ENCODE measurements at regions not wholly inside any gene's neighbourhood (a gene's known extent, or its start where the extent isn't known, plus 50 kb on each side); places are given as distances from the start of the nearest gene placed in this dataset.
A peak's percentile ranks its signal among the peaks of the same experiment; 100 is the strongest.

DNA sequence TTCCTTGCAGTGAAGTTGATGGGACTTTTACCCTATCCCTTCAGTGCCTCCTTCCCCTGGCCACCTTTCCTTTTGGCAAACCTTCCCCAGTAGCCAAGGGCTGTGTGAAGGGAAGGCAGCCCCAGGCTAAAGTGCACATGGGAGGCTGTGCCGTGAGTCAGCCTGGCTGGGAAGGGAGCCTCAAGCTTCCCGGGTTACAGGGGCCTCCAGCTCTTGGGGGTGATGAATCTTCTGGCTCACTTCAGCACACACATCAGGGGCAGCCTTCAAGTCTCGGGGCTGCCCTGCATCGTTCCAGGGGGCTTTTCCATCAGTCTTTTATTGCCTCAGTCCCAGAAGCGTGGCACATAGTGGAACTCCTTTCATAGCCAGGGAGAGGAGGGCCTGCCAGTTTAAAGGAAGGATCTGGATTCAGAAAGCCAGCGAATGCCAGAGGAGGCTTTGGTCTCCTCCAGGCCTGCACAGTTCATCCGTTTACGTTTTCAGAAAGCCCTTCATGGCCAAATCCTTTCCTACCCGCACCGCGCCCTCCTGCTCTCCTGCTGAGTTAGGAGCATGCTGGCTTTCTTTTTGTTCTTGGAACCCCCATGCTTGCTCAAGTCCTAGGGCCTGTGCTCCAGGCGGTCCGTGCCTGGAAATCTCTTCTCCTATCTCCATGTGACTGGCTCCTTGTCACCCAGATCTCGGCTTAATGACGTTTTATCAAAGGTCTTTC, 134.8 kb upstream of the KLF4 start:
- no peak for DNase-seq

DNA sequence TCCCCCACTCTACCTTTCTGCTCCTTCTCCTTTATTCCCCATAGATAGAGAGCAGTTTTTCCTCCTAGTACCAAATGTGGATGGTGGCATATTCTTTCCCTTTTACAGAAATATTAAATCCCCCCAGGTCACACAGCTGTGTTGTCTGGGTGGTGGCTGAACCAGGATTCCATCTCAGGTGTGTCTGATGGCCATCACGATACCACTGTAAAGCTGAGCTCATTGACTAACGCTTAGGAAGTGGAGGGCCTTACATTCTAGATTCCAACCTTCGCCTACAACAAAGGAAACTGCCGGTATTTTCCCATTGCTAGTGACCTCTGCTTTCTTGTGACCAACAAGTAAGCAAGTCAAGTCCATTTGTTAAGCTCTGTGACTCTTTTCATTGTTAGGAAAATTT, 131.9 kb upstream of the KLF4 start:
- no peak for DNase-seq

DNA sequence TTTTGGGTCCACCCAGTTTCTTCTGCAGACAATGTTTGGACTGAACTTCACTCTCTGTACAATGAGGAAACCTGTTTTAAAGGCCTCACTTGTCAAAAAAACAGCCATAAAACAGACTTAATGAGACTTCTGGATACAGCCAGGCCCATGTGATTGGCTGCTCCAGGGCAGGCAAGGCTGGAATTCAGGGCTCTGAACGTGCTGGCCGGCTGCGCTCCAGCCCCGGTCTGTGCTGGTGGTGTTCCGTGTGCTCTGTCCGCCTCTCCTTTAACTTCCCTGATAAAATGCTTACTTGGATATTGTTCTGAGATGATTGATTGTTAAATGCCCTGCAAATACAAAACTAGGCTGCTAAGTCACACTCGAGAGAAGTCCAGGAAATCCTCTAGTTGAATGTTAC, 131.2 kb upstream of the KLF4 start:
- no peak for DNase-seq

DNA sequence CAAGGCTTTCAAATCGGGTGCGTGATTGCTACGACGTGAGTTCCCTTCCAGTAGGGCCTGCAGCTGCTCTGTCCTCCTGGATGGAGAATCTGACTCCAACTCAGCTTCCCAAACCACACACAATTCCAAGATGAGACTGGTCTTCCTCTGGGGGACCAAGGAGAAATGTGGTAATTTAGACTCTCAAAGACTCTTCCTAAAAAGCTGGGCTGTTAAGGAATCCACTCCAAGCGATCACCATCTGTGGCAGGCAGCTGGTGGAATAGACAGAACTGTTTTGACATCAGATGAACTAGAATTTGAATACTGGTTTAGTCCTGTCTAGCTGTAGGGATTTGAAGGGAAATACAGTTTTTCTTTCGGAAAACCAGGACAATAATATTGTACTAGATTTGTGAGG, 130.7 kb upstream of the KLF4 start:
- DNase-seq, result no peak

DNA sequence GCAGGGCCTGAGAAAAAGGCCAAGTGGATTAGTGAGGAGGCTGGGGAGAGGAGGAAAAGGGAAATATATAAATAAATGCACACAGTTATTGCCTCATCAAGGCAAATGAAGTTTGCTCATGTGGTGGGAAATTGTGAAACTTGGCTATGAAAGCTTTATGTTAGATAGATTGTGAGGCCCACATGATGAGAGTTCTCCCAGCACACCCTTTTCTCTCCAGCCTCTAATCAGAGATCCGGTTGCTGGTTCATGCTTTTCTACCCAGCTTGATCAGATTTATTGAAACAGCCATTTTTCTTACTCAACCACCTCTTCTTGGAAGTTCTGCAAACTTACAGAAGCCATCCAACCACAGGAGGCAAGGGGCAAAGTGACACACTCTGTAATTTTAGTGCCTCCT, 125.8 kb upstream of the KLF4 start:
- no peak for DNase-seq

DNA sequence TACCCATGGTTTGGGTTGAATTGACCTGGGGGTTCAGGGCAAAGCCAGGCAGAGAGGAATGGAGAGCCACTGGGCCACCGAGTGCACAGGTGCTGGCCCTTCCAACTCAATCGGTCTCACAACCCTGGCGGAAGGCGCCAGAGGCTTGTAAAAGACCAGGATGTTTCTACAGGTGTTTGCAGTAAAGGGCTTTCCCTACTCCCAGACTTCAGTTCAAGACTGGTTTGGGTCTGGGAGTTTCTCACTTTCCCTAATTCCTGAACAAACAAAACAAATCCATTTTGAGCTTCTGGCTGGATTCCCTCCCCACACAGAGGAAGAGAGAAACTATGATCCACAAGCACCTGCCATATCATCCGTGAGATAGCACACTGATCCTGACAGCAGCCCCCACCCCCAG, 125.2 kb upstream of the KLF4 start:
- peak; percentile 42 for DNase-seq

DNA sequence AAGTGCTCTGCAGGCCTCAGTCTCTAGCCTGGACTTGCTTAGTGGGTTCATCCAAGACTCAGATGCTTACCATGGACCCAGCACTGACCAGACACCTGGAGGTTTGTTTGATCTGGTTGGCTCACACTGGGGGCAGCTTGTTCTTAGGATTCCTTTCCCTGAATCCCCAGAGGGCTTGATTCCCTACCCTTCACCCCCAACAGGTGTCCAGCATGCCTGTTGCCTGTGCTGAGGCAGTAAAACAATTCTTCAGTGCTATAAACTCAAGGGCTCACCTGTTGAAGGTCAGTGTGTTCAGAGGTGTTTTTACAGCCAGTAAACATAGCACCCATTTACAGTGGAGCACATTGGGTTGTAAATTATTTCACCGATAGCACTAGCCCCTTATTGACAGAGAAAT, 123.8 kb upstream of the KLF4 start:
- no peak for DNase-seq

DNA sequence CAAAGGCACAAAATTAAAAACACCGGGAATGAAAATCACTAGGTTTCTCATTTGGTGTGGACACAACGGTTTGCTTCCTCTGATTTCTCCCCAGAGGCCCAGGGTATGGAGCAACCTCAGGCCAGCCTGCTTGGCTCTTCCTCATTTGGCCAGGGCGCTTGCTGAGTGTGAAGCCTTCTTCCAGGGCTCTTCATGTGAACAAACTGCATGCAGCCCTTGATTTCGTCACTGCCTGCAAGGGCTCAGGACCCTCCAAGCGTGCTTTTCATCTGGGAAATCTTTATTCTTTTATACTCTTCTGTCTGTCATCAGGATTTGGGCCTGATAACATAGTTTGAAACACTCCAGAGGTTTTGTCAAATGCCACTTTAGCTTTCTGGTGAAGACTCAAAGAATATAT, 122.6 kb upstream of the KLF4 start:
- DNase-seq, result no peak

DNA sequence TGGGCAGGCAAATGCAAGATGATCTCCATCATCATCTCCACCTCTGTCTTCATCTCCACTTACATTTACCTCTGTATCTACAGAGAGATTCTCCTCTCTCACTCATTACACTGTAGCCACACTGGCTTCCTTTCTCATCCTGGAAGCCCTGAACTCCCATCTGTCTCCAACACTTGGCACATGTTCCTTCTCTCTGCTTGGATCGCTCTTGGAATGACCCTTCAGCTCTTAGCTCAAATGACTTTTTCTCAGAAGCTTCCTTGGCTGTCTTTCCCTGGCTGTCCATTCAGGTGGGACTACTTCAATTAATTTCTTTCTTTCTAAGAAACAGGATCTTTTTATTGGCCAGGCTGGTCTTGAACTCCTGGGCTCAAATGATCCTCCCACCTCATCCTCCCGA, 120.0 kb upstream of the KLF4 start:
- DNase-seq, result no peak

DNA sequence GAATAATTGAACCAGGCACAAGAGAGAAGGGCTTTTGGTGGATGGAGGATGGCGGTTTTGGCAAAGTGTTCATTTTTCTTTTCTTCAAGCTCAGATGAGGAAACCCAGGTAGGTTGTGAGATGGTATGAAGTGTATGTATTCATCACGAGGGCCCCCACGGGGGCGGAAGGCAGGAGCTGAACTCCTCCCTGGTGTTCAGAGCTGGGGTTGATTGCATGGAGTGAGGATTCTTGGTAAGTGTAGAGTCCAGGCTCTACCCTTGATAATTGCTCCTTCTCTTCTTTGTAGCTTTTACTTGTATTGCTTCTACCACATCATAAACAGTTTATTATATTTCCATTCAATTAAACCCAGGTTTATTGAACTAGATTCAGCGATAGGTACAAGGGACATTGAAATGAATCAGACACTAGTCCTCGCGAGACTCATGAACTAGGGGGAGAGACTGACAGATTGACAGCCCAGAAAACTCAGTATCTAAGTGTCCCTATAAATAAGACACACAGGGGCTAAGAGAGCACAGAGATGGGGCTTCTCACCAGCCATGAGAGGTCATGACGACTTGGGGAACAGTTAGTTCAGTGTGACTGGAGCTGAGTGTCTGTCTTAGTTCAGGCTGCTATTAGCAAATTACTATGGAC, 116.7 kb upstream of the KLF4 start:
- no peak for DNase-seq

DNA sequence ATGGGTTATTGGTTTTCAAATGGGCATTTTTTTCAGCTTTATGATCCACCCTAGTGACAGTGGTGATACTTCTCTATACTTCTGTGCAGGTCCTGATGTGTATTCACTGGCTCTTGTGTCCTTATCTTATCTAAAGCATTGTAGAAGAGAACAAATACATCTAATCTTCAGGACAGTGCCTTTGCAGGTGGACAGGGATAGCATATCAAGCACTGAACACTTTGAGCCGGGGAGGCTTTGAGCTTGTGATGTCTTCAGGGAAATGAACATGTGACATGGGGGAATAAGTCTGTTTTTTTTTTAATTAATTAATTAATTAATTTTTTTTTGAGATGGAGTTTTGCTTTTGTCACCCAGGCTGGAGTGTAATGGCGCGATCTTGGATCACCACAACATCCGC, 115.5 kb upstream of the KLF4 start:
- no peak for DNase-seq

DNA sequence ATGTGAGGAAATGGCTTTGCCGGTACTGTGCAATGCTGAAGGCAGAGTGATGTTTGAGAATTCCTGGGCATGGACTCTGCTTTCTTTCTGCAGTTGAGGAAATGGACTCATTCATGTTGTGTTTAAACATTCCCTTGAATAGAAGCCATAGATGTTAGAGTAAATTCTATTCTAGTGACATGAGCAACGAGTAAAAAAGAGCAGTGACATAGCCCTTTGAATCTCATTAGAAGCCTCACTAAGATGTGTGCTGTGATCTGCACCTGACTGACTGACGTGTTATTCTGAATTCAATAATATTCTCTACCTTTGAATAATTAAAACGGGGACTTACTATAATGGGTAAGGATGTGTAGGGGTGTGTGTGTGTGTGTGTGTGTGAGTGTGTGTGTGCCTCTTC, 113.7 kb upstream of the KLF4 start:
- DNase-seq, result no peak

DNA sequence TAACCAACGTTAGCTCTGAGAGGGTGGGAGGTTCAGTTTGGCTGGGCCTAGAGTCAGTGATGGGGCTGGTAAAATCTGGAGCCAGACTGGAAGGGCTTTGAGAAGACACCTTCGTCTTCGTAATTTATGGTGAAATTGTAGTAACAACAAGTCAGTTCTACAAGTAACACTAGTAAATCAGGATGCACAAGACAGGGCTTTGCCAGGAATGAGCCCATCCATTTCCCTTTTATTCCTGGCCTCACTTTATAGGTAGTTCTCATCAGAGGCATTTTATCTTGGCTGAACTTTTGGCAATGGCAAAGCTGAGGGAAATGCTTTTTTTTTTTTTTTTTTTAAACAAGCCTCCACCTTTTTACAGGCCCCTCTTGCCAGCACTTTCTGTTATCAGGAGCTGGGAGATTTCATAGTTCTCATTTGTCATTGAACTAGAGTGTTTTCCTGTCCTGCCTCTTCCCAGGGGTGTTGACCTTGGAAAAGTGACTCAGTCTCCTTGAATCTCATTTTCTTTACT, 110.5 kb upstream of the KLF4 start:
- DNase-seq, result no peak

DNA sequence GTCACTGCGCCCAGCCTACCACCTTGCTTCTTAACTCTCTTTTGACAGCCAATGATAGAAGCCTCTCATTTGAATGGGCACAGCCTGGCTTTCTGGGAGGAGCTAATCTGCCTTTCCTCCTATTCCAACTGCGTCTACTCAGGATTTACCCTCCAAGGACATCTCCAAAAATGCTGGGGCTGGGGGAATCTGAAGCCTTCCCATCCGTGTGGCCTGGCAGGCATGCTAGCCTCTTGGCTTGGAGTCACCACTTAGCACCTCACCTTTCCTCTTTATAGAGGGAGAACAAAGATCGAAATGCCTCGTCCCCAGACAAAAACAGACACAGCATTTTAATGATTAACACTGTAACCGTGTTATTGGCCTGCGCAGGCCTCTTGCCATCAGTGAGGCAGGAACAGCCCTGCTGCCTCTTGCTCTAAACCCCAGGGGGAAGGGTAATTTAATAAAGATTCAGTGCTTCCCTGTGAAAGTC, 108.2 kb upstream of the KLF4 start:
- DNase-seq, result peak; percentile 73

DNA sequence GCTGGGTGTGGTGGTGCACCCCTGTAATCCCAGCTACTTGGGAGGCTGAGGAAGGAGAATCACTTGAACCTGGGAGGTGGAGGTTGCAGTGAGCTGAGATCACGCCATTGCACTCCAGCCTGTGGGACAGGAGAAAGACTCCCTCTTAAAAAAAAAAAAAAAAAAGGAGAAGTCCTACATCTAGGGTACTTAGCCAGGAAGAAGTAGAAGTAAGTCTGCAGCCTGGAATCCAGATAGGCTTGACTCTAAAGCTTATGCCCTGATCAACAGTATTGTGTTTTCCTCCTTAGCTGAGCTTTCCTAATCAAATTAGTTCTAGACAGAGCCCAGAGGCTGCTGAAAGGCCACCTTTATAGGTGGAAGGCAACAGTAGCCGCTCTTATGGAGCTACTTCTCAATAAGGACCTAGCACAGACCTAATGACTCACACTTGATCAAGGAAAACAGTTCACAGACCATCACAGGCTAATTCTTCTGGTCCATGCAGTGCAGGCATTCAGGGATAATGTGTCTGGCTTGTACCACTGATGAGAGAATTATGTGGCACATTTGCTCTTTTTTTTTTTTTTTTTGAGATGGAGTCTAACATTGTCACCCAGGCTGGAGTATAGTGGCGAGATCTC, 105.5 kb upstream of the KLF4 start:
- peak; percentile 6 for DNase-seq

DNA sequence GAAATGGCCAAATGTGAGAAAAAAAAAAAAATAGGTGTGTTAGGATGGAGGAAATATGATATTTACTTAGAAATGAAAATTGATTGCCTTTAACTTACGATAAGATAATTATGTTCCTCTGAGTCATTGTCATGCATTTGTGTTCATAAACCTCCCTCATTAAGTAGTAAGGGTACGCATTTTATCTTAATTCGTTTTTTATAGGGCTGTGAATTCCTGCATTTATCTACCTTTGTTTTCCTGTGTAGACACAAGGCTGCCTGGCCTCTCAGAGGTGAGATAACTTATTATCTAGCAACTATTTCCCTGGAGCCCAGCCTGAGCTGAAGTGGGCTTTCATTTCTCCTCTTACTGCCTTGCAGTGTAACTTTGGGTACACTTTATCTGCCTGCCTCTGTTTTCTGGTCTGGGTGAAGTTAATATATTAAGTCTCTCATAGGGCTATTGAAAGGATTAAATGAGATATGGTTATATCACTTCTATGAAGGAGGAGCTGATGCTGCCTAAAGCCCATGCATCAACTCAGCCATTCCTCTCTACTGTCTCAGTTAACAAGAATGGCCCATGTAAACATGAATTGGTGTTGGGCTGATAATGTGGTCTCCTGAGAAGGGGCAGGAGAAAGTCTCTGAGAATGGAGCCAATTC, 103.8 kb upstream of the KLF4 start:
- DNase-seq, result no peak

DNA sequence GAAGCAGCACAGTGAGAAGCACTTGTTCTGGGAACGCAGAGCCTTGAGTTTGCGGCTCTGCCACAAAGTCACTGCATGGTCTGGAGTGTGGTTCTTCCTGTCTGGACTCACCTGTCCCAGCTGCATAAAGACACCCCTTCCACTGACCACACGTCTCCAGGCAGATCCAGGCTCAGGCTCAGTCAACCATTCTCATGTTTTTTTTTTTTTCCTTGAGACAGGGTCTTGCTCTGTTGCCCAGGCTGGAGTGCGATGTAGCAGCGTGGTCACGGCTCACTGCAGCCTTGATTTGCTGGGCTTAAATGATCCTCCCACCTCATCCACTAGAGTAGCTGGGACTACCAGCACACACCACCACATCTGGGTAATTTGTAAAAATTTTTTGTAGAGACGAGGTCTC, 102.9 kb upstream of the KLF4 start:
- DNase-seq, result no peak

DNA sequence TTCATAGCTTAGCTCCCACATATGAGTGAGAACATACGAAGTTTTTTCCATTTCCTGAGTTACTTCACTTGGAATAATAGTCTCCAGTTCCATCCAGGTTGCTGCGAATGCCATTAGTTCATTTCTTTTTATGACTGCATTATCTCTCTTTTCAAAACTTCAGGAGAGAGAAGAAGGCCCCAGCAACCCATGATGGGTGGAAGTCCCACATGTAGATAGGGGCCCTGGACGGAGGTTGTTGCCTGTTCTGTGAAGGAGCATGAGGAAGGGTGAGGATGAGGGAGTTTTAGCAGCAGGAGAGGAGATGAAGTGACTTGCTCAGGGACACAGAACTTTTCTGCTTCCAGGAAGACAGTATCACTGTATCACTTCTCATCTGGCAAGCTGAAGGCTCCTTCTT, 102.2 kb upstream of the KLF4 start:
- DNase-seq, result no peak

DNA sequence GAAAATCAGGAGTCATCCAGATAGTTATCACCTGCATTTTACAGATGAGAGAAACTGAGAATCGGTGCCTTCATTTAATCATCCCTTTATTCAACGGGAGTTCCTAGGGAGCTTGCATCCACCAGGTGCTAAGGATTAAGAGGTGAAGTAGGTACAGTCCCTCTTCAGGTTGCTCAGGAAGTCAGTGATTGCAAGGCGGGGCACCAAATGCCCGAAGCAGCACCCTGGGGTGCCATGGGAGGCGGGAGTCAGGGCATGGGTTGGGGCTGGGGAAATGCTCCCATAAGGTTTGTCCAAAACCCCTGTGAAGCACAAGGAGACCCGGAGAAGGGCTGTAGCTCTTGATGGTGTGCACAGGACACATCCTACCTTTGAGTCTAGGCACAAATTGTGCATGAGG, 98.8 kb upstream of the KLF4 start:
- DNase-seq, result peak; percentile 49

DNA sequence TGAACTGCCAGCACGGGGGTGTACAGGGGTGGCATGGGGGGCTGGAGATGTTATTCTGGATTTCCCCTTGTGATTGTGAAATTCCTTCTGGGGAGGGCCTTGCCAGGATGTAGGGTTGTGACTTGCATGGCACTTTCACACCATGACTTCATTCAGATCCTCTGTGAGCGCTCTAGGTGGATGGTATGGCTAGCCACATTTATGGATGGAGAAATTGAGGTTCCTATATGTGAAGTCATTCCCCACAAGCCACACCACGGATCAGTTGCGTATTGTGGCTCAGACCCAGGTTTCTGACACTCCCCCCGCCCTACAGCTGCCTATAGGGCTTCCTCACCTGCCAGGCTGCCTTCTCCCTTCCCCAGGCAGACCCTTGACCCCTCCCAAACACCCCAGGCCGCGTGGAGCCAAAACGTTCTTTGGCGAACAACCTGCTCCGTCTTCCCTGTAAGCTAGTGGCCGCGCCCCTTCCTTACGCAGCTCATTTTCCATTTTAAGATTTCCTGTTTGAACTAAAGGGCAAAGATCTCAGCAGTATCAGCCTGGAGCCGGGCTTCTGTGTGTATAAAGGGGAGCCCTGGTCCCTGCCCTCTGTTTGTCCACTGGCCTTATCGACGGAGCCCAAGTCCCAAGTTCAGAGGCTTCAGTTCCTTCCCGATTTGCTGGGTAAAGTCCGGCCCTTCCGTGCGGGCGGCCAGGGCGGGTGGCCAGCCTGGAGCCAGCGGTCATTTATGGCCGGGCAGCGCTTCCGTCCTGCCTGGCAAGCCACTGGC, 97.8 kb upstream of the KLF4 start:
- peak; percentile 60 for DNase-seq

DNA sequence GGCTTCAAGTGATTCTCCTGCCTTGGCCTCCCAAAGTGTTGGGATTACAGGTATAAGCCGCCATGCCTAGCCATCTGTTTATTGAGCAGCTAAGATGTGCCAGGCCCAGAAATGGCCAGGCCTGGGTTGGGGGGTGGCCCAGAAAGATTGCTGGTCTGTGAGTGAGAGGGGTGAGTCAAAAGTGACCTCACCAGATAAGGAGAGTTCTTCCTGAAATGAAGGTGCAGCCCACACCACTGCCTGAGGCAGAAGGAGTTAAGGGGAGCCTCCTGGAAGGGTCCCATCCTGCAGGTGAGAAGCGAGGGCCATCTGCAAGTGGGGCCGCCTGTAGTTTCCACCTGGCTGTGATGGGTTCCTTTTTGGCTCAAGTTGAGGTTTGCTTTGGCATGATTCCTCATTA, 96.9 kb upstream of the KLF4 start:
- no peak for DNase-seq

DNA sequence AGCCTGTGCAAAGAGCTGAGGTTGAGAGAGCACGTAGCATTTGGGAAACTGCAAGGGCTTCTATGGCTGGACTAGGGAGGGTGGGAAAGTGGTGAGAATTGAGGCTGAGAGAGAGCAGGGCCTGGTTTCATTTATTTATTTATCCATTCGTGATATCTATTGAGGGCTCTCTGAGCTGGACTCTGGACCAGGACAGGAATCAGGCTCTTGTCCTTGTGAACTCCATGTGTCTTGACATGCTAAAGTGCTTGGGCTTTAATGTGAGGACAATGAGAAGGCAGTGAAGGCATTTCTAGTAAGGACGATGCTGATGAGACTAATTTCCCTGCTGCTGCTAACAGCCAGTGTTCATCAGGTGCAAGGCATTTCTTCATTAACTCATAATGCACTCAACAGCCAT, 95.9 kb upstream of the KLF4 start:
- no peak for DNase-seq

DNA sequence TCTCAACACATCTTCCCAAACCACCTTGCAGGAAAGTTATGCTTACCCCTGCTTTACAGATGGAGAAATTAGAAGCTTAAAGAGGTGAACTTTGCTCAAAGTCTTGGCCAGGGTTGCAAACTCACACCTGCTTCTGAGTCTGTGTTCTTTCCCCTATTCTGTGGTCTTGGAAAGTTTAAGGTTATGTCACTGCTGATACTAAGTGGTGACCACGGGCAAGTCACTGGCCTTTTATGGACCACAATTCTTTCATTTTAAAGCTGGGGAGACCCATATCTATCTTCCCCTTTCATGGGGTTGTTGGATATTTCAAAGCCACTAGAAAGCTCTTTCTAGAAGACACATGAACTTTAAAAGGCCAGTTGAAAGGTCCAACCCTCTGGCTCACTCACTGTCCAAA, 95.4 kb upstream of the KLF4 start:
- no peak for DNase-seq

Measured in DMS53 (cell line).